ENCODE measurements at regions not wholly inside any gene's neighbourhood (a gene's known extent, or its start where the extent isn't known, plus 50 kb on each side); places are given as distances from the start of the nearest gene placed in this dataset.
"Not testable (repeated sequence)": the region's sequence is repeated elsewhere in the genome, so short reads cannot be mapped to it uniquely, and the experiment has no call there.

GRCh38 chr14:30471980-30472379 is 87.0 kb upstream of the G2E3 start:
- in situ Hi-C loops (cut with MboI; ENCODE audit: low sequenced_read_pairs), result no loop called here

GRCh38 chr14:30473846-30474696 is 84.9 kb upstream of the G2E3 start:
- in situ Hi-C loops (cut with MboI; ENCODE audit: low sequenced_read_pairs), result not testable (repeated sequence)

- in situ Hi-C loops (cut with MboI; ENCODE audit: low sequenced_read_pairs), result no loop called here
Measured at GRCh38 chr14:30482276-30482675, 76.7 kb upstream of the G2E3 start.

- in situ Hi-C loops (cut with MboI; ENCODE audit: low sequenced_read_pairs), result no loop called here
Measured at GRCh38 chr14:30484201-30484600, 74.8 kb upstream of the G2E3 start.

GRCh38 chr14:30484976-30485375 is 74.0 kb upstream of the G2E3 start:
- in situ Hi-C loops (cut with MboI; ENCODE audit: low sequenced_read_pairs), result no loop called here

GRCh38 chr14:30496852-30497251 is 62.1 kb upstream of the G2E3 start:
- in situ Hi-C loops (cut with MboI; ENCODE audit: low sequenced_read_pairs), result no loop called here

GRCh38 chr14:30499358-30499757 is 59.6 kb upstream of the G2E3 start:
- in situ Hi-C loops (cut with MboI; ENCODE audit: low sequenced_read_pairs), result no loop called here

- in situ Hi-C loops (cut with MboI; ENCODE audit: low sequenced_read_pairs), result no loop called here
Measured at GRCh38 chr14:30500222-30500621, 58.7 kb upstream of the G2E3 start.

GRCh38 chr14:30507209-30507608 is 51.7 kb upstream of the G2E3 start:
- in situ Hi-C loops (cut with MboI; ENCODE audit: low sequenced_read_pairs), result no loop called here

All from HL-60/S4 (cell line).